Large intestine (tissue), 3 donors: ENCODE measurements at regions not wholly inside any gene's neighbourhood (a gene's known extent, or its start where the extent isn't known, plus 50 kb on each side); places are given as distances from the start of the nearest gene placed in this dataset.

Source experiments
- DNase-seq, 2 donors: peaks; one replicate each; pipeline versions ENCODE4 v3.0.0 to v3.0.0-alpha.2; 2013
- H3K27ac ChIP-seq: one replicate; pipeline ENCODE4 v1.5.1; 2013; ENCODE audit warnings: low read length
- H3K27me3 ChIP-seq: 2 replicates; pipeline ENCODE4 v1.6.1; 2013; ENCODE audit warnings: low read length; ENCODE audit not compliant: control insufficient read depth, insufficient read depth
- H3K36me3 ChIP-seq: 2 replicates; pipeline ENCODE4 v1.6.1; 2013; ENCODE audit warnings: low read length; ENCODE audit not compliant: control insufficient read depth, insufficient read depth
- H3K4me1 ChIP-seq: one replicate; pipeline ENCODE4 v1.6.1; 2013; ENCODE audit warnings: low read length; ENCODE audit not compliant: control insufficient read depth, insufficient read depth
- H3K4me3 ChIP-seq: one replicate; pipeline ENCODE4 v1.5.1; 2013; ENCODE audit warnings: low read length
- H3K9me3 ChIP-seq: one replicate; pipeline ENCODE4 v1.6.1; 2013; ENCODE audit warnings: mild to moderate bottlenecking, low read depth, low read length, moderate library complexity; ENCODE audit not compliant: control insufficient read depth
- WGBS: methylation state at CpG from one replicate; pipeline ENCODE4 v1.1.5; 2013; ENCODE audit warnings: low lambda C conversion rate; ENCODE audit not compliant: insufficient coverage; 5-methylcytosine and 5-hydroxymethylcytosine counted together

DNA sequence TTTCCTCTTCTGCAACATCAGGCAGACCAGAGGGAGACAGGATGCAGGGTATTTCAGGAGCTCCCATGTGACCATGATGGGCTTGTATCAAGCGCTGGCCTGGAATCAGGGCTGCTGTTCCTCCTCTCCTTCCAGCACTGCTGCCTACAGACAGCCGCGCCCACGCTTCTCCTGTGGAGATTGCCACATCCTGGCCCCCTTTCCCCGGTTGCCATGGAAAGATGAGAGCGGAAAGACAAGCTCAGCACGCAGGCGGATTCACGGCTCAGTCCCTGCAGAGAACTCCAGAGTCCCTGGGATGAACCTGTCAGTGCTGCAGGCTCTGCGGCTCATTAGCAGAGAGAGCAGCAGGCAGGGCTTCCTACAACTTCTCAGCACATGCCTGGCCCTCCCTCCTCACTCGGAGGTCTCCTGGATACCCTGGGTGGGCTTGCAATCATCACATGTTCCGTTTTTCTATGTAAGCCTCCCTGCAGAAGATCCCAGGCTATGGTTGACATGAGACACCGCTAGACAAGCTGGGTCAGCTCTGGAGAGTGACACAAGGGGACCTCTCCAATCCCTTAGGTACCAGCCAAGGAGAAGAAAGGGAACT lies 497.8 kb upstream of the MYT1L start:
- Histone ChIP-seq H3K27me3 (no peaks in the 10 kb centered on the region), H3K36me3 (no peaks in the 10 kb centered on the region), H3K9me3 (peaks cover 3% of the 10 kb centered on the region), H3K4me1 (no peaks in the 10 kb centered on the region), H3K4me3 (no peak overlapping the region), H3K27ac (no peak overlapping the region)
- no peak for DNase-seq
- no CpG with 5 or more reads among the region's 13 CpGs for WGBS

GRCh38 chr2:2827761-2828221 lies 496.7 kb upstream of the MYT1L start:
- Histone ChIP-seq H3K27me3 (no peaks in the 10 kb centered on the region), H3K36me3 (no peaks in the 10 kb centered on the region), H3K4me1 (no peaks in the 10 kb centered on the region), H3K4me3 (no peak overlapping the region), H3K9me3 (peaks cover 3% of the 10 kb centered on the region), H3K27ac (no peak overlapping the region)
- no CpG with 5 or more reads among the region's 8 CpGs for WGBS
- no peak for DNase-seq

- H3K36me3 ChIP-seq = no peaks in the 10 kb centered on the region
- no peaks in the 10 kb centered on the region for H3K27me3 ChIP-seq
- DNase-seq = no peak
- H3K4me3 ChIP-seq = no peak overlapping the region
- WGBS = 92% methylated on average over 2 of the region's 16 CpGs
- no peaks in the 10 kb centered on the region for H3K4me1 ChIP-seq
- no peak overlapping the region for H3K27ac ChIP-seq
- H3K9me3 ChIP-seq = peaks cover 3% of the 10 kb centered on the region
Observed at GRCh38 chr2:2827046-2827636, 496.1 kb upstream of the MYT1L start.

GRCh38 chr2:2826621-2827020 lies 495.5 kb upstream of the MYT1L start:
- Histone ChIP-seq H3K36me3 (no peaks in the 10 kb centered on the region), H3K27ac (no peak overlapping the region), H3K4me1 (no peaks in the 10 kb centered on the region), H3K27me3 (no peaks in the 10 kb centered on the region), H3K4me3 (no peak overlapping the region), H3K9me3 (peaks cover under 1% of the 10 kb centered on the region)
- no CpG with 5 or more reads among the region's 8 CpGs for WGBS
- no peak for DNase-seq

DNA sequence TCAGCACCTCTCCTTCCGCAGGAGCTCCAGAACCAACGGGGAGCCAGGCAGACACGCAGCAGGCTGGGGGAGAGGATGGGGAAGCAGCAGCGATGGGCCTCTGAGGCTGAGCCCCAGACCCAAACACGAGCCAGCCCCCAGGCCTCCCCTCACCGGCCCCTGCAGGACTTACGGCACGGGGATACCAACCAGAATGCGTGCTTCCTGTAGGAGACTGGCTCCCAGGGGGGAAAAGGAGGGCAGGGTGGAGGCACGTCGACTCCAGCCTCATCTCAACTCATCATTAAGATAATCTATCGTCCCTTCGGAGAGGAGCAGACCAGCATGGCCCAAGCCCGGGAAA lies 495.1 kb upstream of the MYT1L start:
- H3K36me3 ChIP-seq = no peaks in the 10 kb centered on the region
- no peak overlapping the region for H3K27ac ChIP-seq
- H3K4me3 ChIP-seq = no peak overlapping the region
- no peaks in the 10 kb centered on the region for H3K9me3 ChIP-seq
- no peaks in the 10 kb centered on the region for H3K4me1 ChIP-seq
- DNase-seq = no peak
- no CpG with 5 or more reads among the region's 14 CpGs for WGBS
- no peaks in the 10 kb centered on the region for H3K27me3 ChIP-seq

GRCh38 chr2:2825516-2826208 lies 494.6 kb upstream of the MYT1L start:
- H3K36me3 ChIP-seq = no peaks in the 10 kb centered on the region
- H3K4me1 ChIP-seq = no peaks in the 10 kb centered on the region
- H3K4me3 ChIP-seq = no peak overlapping the region
- no peak for DNase-seq
- WGBS = 100% methylated on average over 2 of the region's 21 CpGs
- H3K27me3 ChIP-seq = no peaks in the 10 kb centered on the region
- H3K27ac ChIP-seq = no peak overlapping the region
- H3K9me3 ChIP-seq = no peaks in the 10 kb centered on the region

DNA sequence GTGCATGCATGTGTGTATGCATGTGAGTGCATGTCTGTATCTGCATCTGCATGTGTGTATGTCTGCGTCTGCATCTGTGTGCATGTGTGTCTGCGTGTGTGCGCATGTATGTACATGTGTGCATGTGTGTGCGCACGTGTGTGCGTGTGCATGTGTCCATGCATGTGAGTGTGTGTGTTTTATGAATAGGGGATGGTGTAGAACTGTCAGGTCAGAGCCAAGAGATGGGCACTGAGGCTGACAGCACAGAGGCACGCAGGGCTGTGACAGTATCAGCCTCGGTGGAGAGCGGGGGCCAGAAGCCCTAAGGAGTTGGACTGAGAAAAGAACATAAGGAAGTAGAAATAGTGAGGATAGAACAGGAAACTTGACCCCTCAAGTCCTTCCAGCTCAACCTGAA lies 494.0 kb upstream of the MYT1L start:
- H3K4me1 ChIP-seq = no peaks in the 10 kb centered on the region
- no CpG with 5 or more reads among the region's 9 CpGs for WGBS
- no peak overlapping the region for H3K4me3 ChIP-seq
- no peaks in the 10 kb centered on the region for H3K27me3 ChIP-seq
- H3K9me3 ChIP-seq = no peaks in the 10 kb centered on the region
- H3K27ac ChIP-seq = no peak overlapping the region
- H3K36me3 ChIP-seq = no peaks in the 10 kb centered on the region
- no peak for DNase-seq

- WGBS = no CpG with 5 or more reads among the region's 5 CpGs
- Histone ChIP-seq H3K36me3 (no peaks in the 10 kb centered on the region), H3K27me3 (no peaks in the 10 kb centered on the region), H3K9me3 (no peaks in the 10 kb centered on the region), H3K4me3 (no peak overlapping the region), H3K27ac (no peak overlapping the region), H3K4me1 (no peaks in the 10 kb centered on the region)
- no peak for DNase-seq
Observed at GRCh38 chr2:2824588-2824987, 493.5 kb upstream of the MYT1L start.

- H3K36me3 ChIP-seq = no peaks in the 10 kb centered on the region
- no peaks in the 10 kb centered on the region for H3K27me3 ChIP-seq
- no peak overlapping the region for H3K4me3 ChIP-seq
- no peaks in the 10 kb centered on the region for H3K9me3 ChIP-seq
- no peak overlapping the region for H3K27ac ChIP-seq
- no peaks in the 10 kb centered on the region for H3K4me1 ChIP-seq
- WGBS = no CpG with 5 or more reads among the region's 3 CpGs
- DNase-seq = no peak
Observed at GRCh38 chr2:2823061-2823753, 492.1 kb upstream of the MYT1L start.

- Histone ChIP-seq H3K27me3 (no peaks in the 10 kb centered on the region), H3K36me3 (no peaks in the 10 kb centered on the region), H3K4me1 (no peaks in the 10 kb centered on the region), H3K27ac (no peak overlapping the region), H3K4me3 (no peak overlapping the region), H3K9me3 (no peaks in the 10 kb centered on the region)
- DNase-seq = no peak
- 92% methylated on average over 1 of the region's 1 CpG for WGBS
Observed at GRCh38 chr2:2822143-2822542, 491.1 kb upstream of the MYT1L start.
